A204.1 (cell line): ENCODE measurements at regions not wholly inside any gene's neighbourhood (a gene's known extent, or its start where the extent isn't known, plus 50 kb on each side); places are given as distances from the start of the nearest gene placed in this dataset.

Experiments used
- FAIRE-seq: peaks from 2 replicates; lab custom pipeline; 2012; peaks lifted over from hg19 to GRCh38; lab: Jason Lieb, UNC

DNA sequence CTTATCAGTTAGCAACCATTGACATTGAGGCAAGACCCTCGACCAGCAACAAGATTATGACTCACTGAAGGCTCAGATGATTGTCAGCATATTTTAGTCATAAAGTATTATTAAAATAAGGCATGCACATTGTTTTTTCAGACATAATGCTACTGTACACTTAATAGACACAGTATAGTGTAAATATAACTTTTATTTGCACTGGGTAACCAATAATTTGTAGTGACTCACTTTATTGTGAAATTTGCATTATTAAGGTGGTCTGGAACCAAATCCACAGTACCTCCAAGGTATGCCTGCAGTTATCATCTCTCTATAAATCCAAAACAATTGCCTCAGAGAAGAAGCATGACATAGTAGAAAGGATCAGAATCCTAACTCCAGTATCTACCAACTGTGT is 330.1 kb upstream of the SMIM31 start:
- FAIRE-seq: no peak

GRCh38 chr4:164424846-164425245 is 329.1 kb upstream of the SMIM31 start:
- FAIRE-seq: no peak

DNA sequence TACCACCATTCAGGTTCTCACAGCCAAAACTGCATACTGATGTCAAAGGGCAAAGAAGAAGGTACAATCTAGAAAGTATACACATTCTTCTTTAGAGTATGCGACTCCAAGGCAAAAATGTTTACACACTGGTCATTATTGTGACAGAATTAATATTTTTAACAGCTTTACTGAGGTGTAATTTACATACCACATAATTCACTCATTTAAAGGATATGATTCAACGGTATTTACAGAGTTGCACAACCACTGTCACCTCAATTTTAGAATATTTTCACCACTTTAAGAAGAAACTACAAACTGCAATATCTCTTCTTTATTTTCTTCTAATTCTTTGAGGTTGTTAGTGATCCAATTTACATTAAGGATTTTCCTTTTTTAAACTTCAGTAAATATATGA is 325.4 kb upstream of the SMIM31 start:
- FAIRE-seq: peak; percentile 25

- no peak for FAIRE-seq
These were observed 315.6 kb upstream of the SMIM31 start for GRCh38 chr4:164438321-164438720.

DNA sequence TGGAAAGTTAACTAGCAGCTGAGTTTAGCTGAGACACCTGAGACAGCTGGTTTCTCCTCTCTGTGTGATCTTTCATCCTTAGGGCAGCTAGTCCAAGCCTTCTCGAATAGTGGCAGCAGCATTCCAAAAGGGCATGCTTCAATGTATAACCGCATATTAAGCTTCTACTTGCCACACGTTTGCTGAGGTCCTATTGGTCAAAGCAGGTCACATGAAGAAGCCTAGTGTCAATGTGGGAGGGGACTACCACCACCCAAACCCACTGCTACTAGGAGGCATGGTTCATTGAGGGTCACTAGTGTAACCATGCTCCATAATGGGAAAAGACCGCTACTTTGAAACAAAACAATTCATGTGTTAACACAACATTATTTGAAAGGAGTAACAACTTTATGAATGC is 314.9 kb upstream of the SMIM31 start:
- FAIRE-seq: no peak

DNA sequence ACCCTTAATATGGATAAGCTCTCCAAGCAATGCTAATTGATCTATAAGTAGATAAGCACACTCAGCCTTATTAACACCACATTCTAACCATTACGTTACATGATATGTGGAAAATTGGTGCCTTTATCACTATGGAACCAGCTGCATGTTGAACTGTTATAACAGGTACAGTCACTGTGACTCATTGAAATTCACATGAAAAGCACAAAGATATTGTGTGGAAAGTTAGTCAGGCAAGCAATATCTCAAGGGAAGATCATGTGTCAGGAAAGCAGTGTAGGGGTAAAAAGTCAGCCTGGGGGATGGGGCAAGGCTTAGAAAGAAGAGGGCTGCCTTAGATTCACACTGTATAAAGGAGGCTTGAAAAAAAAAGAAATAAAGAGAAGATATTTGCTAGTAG is 313.7 kb upstream of the SMIM31 start:
- no peak for FAIRE-seq

GRCh38 chr4:164441109-164441508 is 312.8 kb upstream of the SMIM31 start:
- no peak for FAIRE-seq

GRCh38 chr4:164442180-164442579 is 311.8 kb upstream of the SMIM31 start:
- FAIRE-seq: no peak

- FAIRE-seq: no peak
These were observed 307.4 kb upstream of the SMIM31 start for GRCh38 chr4:164446516-164446915.

GRCh38 chr4:164461901-164462300 is 292.0 kb upstream of the SMIM31 start:
- no peak for FAIRE-seq

GRCh38 chr4:164462471-164462870 is 291.5 kb upstream of the SMIM31 start:
- FAIRE-seq: no peak

- FAIRE-seq: no peak
These were observed 289.6 kb upstream of the SMIM31 start for GRCh38 chr4:164464313-164464712.

GRCh38 chr4:164467493-164467892 is 286.4 kb upstream of the SMIM31 start:
- FAIRE-seq: no peak

DNA sequence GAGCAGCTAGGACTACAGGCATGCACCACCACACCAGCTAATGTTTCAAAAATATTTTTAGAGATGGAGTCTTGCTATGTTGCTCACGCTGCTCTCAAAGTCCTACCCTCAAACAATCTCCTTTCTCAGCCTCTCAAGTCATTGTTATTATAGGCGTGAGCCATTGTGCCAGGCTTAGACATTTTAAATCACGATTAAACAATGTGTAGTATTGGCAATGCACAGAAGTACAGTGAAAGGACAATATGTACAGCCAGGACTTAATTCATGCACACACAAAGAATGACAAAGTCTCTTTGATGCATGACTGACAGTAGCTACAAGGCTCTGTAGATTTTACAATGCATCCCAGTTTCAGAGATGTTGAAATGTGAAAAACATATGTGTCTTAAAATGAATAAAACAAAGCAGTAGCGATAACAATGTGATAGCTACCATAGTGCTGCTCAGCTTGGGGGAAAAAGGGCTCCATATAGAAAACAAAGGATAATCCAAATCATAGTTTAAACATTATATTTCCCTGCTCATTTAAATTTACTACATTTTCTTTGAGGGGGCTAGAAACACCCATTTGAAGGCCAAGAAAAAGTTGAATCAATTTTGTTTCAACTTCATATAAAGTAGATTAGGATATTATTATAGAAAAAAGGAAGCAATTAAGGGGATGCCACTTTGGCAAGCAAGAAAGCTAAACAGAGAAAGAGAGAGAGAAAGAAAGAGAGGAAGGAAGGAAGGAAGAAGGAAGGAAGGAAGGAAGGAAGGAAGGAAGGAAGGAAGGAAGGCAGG is 272.4 kb upstream of the SMIM31 start:
- FAIRE-seq: no peak

DNA sequence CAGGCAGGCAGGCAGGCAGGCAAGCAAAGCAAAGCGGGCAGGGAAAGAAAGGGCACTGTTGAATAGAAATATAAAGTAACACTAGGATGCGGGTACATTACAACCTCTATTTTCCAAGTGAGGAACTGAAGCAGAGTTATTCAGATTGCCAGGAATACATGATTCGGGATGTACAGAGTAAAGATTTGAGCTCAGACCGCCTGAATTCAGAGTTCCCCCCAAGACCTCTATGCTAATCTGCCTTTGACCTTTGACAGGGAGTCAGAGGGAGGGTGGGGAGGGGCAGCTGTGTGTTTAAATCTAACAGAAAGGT is 271.9 kb upstream of the SMIM31 start:
- FAIRE-seq: no peak

DNA sequence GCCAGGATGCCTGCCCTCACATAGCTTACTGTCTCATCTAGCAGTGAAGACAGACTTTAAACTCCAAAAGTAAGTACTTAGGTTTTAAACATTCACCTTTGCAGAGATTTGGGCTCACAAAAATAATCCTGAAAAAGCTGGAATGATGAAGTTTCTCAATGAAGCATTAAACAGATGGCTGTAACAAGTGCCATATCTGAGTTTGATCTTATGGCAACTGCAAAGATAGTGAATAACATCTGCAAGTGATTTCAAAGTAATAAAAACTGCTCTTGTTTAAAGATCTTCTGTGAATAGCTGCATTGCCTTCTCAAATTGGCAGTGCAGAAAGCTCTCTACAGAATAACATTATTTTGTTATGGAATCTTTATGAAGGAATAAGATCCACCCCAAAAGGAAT is 271.2 kb upstream of the SMIM31 start:
- FAIRE-seq: no peak

GRCh38 chr4:164483711-164484110 is 270.2 kb upstream of the SMIM31 start:
- no peak for FAIRE-seq

DNA sequence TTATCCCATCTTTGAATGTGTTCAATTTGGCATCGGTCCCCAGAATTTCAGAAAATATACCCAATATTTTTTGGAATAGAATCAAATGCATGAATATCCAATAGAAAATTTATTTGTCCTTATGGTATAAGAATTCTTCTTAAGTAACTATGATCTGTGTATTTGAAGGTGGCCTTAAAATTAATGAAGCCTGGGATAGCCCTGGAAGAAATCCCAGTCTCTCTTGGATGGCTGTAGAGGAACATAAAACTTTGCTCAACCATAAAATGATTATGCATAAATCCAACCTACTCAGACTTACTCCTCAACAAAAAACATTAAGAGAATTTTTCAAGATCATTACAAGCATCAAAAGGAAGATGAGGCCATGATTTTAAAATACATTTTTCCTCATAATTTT is 269.4 kb upstream of the SMIM31 start:
- no peak for FAIRE-seq

- no peak for FAIRE-seq
These were observed 268.8 kb upstream of the SMIM31 start for GRCh38 chr4:164485136-164485535.

GRCh38 chr4:164488114-164488513 is 265.8 kb upstream of the SMIM31 start:
- FAIRE-seq: no peak

GRCh38 chr4:164501074-164501473 is 252.9 kb upstream of the SMIM31 start:
- no peak for FAIRE-seq

DNA sequence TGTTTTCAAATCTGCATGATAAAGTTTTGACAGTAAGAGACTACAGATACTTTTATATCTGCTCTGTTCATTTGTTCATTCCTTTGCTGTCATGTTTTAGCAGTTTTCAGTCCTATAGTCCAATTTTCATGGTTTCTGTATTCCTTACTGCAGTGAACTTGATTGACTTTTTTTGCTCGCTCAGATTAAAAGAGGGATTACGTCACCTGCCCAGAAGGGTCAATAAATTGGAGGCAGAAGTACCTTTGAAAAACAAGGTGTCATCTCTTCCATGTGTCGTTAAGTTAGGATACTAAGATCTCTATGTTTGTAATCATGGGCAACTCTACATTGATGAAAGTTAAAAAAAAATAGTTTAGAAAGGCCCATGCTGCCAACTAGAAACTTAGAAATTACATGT is 250.1 kb upstream of the SMIM31 start:
- FAIRE-seq: no peak

GRCh38 chr4:164508097-164508496 is 245.8 kb upstream of the SMIM31 start:
- no peak for FAIRE-seq

- no peak for FAIRE-seq
These were observed 245.2 kb upstream of the SMIM31 start for GRCh38 chr4:164508771-164509170.

DNA sequence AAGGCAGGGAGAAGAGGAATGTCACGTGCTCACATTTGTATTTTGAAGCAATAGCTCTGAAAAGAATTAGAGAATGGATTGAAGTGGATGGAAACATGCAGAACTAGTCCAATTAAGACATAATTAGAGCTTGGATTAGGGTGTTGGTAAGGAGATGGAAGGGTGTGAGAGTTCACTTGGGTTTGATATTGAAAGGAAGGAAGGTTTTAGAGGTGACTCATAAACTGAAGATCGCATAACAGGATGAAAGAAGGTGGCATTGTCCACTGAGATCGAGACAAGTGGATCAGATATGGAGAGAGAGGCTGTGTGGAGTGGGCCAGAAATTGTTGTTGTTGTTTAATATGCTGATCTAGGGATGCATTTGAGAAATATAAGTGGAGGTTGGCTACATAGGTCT is 244.0 kb upstream of the SMIM31 start:
- FAIRE-seq: no peak
